ENCODE measurements at regions not wholly inside any gene's neighbourhood (a gene's known extent, or its start where the extent isn't known, plus 50 kb on each side); places are given as distances from the start of the nearest gene placed in this dataset.

DNA sequence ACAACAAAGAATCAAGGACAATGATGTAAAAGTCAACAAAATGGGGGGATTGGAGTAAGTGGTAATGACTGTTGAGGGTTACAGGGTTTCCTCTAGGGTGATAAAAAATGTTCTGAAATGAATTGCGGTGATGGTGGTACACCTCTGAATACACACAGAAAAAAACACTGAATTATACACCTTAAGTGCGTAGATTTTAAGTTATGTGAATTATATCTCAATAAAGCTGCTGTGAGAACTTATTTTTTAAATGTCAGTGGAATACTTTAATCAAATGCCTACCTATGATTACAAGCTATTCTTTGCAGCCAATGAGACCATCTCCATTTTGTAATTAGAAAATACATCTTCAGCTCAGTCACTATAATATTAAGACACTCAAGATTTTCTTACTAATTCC, 53.5 kb downstream of the ZNF608 start:
- DNase-seq: no peak

GRCh38 chr5:124692324-124692723, 54.1 kb downstream of the ZNF608 start:
- no peak for DNase-seq

- DNase-seq: no peak
These were observed 56.8 kb downstream of the ZNF608 start for GRCh38 chr5:124689653-124690052.

DNA sequence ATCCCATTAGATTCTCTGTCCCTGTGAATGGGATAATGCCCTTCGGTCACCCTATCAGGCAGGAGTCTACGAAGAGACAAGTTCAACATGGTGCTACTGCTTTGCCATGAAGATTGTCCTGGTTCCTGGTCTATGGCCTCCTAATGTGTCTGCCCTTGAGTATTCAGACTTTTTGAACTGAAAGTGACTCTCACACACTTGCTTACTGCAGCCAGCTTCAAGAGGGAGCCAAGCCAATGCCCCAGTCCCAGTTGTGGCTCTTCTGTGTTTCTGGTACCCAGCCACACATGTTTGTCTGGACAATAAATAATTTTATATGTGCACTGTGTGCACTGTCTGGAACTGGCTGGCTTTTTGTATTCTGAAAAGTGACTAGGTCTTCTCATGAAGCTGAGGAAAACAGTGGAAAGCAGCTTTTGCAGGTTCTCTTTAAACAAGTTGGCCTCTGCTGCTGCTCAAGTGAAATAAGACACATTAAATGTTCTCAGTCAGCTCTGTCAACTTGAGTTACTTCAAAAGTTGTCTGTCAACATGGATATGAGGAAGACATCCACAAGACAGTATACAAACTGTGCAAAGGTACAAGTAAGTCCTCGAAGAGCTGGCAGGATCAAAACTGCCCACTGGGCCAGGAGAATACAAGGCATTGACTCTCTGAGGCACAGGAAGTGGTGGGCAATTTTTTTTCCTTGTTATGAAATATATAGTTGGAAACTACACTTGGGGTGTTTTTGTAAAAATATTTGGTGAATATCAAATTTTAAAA, 60.0 kb downstream of the ZNF608 start:
- no peak for DNase-seq

GRCh38 chr5:124685404-124685930, 61.0 kb downstream of the ZNF608 start:
- DNase-seq: no peak

- DNase-seq: no peak
These were observed 62.4 kb downstream of the ZNF608 start for GRCh38 chr5:124683917-124684555.

- no peak for DNase-seq
These were observed 66.8 kb downstream of the ZNF608 start for GRCh38 chr5:124679578-124680199.

DNA sequence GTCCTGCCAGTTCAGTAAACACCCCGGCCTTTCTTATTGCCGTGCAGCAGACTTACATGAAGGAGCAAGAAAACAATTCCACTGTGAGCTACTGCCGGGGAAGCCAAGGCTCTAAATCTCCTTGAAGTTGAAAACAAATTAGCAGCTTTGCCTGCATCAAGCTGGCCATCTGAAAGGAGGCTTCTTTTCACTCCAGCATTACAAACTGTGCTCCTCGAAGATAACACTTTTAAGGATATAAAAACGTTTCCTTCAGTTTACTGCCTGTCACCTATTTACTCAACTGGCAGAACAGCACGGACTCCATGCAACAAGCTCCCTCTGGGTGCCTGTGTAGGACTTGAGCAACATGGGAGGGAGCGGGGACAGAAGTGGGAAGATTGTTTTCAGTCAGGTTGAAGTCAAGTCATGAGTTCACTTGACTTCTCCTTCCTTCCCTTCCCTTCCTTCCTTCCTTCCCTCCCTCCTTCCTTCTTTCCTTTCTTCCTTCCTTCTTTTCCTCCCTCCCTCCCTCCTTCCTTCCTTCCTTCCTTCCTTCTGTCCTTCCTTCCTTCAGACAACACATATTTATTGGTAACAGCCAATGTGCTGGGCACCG, 67.4 kb downstream of the ZNF608 start:
- DNase-seq: no peak

- no peak for DNase-seq
These were observed 68.0 kb downstream of the ZNF608 start for GRCh38 chr5:124678468-124678867.

DNA sequence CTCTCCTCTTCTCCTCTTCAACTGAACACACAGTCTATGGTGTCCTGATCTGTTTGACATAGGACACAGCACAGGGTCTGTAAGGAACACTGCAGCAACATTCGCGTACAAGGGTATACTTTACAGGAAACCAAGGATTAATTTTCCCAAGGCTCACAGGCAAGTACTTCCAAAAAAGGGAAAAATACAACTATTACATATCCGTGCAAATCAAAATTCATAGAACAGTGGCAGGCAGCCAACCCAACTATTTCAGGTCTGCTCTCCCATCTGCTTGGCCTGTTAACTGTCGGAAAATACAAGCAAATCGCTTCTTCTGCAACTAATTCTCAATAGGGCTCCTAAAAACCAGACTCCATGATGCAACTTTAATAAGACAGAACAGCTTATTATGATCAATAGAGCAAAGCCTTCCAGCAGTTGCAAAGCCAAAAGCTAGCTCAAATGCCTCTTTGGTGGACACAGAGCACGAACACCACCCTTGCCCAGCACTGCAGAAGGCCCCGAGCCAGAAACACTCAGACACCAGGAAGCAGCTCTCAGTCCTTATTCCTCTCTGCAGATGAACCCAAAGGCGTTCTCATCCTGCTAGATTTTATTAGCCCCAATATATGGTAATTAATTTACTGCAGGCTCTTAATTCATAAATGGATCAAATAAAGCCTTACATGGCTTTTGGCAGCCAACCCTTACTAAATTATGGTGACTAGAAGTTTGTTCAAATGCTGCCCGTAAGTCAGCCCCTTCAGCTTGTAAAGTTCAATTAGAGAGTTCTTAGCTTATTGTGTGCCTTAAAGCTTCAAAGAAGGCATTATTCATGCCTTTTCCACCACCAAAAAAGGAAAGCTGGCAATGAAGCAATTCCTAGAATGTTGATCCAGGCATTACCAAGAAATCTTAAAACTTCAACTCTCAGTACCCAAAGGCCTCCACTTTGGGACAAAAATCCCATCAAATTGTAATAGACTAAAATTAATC, 68.8 kb downstream of the ZNF608 start:
- no peak for DNase-seq

DNA sequence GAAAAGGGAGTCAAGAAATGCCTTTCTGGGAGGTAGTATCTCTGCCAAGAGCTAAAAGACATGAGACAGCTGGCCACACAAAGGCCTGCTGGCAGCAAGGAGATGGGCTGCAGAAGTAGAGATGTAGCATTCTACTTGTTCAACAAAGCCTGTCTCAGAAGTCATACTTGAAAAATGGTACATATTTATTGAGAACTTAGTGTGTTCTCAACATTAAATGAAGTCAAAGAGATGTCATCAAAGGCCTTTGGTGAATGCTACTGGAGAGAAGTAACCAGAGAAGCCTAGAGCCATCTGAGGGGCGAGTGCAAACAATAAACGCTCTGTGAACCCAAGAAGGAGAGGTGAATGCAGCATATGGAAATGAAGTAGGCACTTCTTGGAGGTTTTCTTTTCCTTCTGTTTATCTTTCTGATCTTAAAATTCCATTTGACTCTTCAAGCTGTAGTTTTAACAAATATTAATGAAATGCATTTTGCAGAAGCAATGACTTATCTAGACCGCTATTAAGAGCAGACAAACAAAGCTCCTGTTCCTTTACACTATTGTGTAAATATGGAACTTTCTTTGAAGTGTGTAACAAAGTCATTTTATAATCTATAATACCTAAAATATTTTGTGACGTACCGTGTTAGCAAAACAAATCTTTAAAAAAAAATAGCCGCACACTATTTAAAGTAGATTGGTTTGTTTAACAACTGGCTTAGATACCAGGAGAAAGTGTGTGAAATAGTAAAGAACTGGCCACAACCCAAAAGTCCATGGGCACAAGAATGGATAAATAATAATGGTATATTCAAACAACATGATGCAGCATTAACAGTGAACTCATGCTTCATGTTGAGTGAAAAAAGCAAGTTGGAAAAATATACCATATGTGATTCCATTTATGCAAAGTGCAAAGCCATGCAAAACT, 70.2 kb downstream of the ZNF608 start:
- DNase-seq: no peak

DNA sequence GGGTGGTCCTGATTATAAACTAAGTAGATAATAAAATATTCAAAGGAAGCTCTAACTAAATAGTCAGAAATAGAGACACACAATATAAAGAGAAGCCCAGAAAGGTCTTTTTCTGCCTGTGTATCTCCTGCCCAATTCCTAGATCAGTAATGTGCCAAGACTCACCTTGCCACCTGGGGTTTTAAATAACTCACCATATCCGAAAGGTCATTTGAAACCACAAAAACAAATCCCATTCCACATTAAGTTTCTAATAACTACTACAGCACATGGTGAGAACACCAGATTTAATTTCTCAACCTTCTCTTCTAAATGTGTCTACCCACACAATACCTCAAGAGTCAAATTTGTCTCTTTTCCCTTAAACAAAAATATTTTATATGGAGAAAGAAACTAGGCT, 75.2 kb downstream of the ZNF608 start:
- DNase-seq: no peak

DNA sequence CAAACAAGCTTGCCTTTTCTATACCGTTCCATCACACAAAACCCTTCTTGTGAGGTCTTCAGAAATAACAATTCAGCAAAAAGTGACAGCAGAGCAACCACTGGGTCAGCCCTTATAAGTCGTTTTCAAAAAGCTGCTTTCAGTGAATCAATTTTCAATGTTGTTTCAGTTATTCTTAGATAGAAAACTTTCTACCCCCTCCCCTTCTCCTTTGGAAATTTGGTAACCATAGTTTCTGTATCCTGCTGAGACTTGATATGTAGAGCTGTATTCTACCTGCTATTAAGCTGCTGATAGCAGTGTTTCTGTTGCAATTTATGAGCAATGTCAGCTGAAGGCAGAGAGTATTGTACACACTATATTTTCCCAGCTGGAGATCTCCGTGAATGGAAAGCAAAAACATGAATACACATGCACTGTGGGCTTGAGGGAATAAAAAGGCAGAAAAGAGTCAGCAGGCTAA, 75.7 kb downstream of the ZNF608 start:
- no peak for DNase-seq

- DNase-seq: no peak
These were observed 76.3 kb downstream of the ZNF608 start for GRCh38 chr5:124669956-124670721.

DNA sequence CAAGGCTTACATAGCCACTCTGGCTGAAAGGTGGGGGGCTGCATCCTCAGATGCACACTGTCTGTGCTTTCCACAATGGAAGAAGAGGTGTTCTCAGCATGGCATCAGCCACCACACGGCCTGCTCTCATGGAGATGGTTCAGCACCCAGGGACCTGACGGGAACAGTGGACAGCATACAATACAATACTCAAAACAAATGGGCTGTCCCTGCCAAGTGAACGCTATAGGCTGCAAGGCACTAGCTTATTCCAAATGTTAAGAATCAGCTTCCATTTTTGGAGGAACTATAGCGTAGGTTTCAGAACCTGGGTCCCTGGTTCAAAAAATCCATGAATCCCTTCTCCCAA, 77.2 kb downstream of the ZNF608 start:
- DNase-seq: no peak

GRCh38 chr5:124668353-124669299, 77.8 kb downstream of the ZNF608 start:
- DNase-seq: no peak

GRCh38 chr5:124665625-124666024, 80.8 kb downstream of the ZNF608 start:
- DNase-seq: no peak

DNA sequence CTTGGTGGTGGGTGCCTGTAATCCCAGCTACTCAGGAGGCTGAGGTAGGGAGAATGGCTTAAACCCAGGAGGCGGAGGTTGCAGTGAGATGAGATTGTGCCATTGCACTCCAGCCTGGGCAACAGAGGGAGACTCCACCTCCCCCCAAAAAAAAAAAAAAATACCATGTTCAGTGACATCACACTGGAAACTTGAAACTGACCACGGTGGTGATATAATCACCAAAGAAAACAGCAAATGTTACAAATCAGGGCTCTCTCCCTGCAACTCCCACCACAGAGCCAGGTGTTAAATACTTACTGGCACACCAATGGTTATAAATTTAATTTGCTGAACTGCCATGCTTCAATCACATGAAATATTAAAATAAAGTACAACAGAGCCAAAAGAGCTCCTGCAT, 81.4 kb downstream of the ZNF608 start:
- no peak for DNase-seq

DNA sequence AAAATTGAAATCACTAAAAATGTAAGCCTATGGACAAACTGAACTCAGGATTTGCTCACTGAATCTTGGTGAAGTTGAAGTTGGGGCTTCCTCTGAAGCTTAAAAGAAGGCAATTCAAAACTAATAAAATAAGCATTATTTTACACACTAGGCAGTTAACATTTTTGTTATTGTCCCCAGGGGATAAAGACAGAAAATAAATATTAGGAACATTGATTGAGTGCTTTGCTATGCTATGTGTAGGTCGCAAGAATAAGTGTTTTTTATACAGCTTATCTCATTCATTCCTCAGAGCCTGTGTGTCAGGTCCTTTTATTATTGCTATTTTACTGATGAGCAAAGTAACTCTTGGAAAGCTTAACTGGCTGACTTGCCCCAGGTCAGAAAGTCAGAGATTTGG, 82.2 kb downstream of the ZNF608 start:
- DNase-seq: no peak

All from activated CD4-positive, alpha-beta T cell treated with anti-CD3 and anti-CD28 coated beads, Interleukin-2, amount 50 U/mL, for 1 hour (primary cell).